ENCODE measurements at regions not wholly inside any gene's neighbourhood (a gene's known extent, or its start where the extent isn't known, plus 50 kb on each side); places are given as distances from the start of the nearest gene placed in this dataset.
"Not testable (repeated sequence)": the region's sequence is repeated elsewhere in the genome, so short reads cannot be mapped to it uniquely, and the experiment has no call there.

DNA sequence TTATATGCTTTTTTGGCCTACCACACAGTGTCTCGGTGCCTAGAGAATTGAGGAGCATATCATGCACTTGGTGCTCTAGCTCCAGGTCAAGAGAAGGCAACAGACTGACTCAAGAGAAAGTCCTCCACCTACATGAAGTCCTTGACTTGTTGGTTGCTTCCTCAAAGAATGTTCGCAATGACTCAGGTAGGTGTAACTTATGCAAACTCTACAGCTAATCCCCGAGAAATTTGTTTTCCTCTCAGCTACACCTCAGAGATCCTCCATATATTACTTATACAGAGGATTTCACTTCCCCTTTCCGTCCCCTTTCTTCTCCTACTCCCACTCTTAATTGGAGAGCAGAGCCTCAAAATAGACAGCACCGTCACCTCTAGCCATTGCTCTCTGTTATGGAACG, 1013.1 kb downstream of the KCNMA1 start:
- DNase-seq (ENCODE audit: low read depth) = no peak
- no peak overlapping the region for H3K4me3 ChIP-seq (ENCODE audit: low read depth, low read length)
- TF ChIP-seq, protein P1, sequence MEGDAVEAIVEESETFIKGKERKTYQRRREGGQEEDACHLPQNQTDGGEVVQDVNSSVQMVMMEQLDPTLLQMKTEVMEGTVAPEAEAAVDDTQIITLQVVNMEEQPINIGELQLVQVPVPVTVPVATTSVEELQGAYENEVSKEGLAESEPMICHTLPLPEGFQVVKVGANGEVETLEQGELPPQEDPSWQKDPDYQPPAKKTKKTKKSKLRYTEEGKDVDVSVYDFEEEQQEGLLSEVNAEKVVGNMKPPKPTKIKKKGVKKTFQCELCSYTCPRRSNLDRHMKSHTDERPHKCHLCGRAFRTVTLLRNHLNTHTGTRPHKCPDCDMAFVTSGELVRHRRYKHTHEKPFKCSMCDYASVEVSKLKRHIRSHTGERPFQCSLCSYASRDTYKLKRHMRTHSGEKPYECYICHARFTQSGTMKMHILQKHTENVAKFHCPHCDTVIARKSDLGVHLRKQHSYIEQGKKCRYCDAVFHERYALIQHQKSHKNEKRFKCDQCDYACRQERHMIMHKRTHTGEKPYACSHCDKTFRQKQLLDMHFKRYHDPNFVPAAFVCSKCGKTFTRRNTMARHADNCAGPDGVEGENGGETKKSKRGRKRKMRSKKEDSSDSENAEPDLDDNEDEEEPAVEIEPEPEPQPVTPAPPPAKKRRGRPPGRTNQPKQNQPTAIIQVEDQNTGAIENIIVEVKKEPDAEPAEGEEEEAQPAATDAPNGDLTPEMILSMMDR (conservative IDR thresholded peaks at IDR 0.05; ENCODE audit: low read depth, low read length) = no peak

DNA sequence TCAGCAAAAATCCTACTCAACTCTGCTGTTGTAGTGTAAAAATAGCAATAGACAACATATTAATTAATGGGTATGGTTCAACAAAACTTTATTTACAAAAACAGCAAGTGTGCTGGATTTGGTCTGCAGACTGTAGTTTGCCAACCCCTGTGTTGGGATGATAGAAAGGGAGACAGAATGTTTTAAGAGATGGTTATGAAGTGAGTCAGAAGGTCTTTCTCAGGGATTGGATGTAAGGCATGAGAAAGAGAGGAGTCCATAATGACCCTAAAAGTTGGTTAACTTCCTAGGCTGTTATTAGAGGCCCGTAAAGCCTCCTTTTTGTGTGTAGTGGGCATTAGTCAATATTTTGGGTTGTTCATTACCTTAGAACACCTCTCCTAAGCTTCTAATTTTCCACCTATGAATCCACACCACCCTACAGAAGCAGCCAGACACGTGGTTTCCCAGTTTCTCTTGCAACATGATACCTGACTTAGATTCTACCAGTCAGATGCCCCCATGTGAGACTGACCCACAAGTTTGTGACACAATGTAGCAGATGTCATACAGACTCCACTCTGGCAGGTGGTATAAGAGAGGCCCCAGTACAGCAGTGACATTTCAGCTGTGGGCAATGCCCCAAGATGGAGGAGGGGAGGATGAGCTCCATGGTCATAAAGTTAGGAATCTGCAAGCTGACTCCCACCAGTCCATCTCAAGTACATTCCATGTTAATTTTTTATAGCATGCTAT, 1015.6 kb downstream of the KCNMA1 start:
- DNase-seq (ENCODE audit: low read depth) = no peak
- H3K4me3 ChIP-seq (ENCODE audit: low read depth, low read length) = no peak overlapping the region
- TF ChIP-seq, protein P1 (conservative IDR thresholded peaks at IDR 0.05; ENCODE audit: low read depth, low read length) = no peak

GRCh38 chr10:76618641-76619040, 1019.0 kb downstream of the KCNMA1 start:
- TF ChIP-seq, protein P1 (conservative IDR thresholded peaks at IDR 0.05; ENCODE audit: low read depth, low read length) = no peak
- no peak for DNase-seq (ENCODE audit: low read depth)
- no peak overlapping the region for H3K4me3 ChIP-seq (ENCODE audit: low read depth, low read length)

DNA sequence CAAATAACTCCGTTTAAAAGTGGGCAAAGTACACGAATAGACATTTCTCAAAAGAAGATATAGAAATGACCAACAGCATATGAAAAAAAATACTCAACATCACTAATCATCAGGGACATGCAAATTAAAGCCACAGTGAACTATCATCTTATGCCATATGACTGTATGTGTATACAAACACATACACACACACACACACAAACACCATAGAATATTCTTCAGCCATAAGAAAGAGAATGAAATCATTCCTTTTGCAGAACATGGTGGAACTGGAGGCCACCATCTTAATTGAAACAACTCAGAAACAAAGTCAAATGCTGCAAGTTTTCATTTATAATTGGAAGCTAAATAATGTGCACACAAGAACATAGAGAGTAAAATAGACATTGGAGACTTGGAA, 1019.4 kb downstream of the KCNMA1 start:
- TF ChIP-seq, protein P1 (conservative IDR thresholded peaks at IDR 0.05; ENCODE audit: low read depth, low read length) = no peak
- no peak for DNase-seq (ENCODE audit: low read depth)
- H3K4me3 ChIP-seq (ENCODE audit: low read depth, low read length) = no peak overlapping the region

DNA sequence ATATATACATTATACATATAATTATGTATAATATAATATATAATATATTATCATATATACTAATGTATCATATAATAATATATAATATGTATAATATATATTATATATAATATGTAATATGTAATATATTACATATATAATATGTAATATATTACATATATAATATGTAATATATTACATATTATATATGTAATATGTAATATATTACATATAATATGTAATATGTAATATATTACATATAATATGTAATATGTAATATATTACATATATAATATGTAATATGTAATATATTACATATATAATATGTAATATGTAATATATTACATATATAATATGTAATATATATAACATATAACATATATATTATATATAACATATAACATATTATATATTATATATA, 1020.9 kb downstream of the KCNMA1 start:
- DNase-seq (ENCODE audit: low read depth) = not testable (repeated sequence)

DNA sequence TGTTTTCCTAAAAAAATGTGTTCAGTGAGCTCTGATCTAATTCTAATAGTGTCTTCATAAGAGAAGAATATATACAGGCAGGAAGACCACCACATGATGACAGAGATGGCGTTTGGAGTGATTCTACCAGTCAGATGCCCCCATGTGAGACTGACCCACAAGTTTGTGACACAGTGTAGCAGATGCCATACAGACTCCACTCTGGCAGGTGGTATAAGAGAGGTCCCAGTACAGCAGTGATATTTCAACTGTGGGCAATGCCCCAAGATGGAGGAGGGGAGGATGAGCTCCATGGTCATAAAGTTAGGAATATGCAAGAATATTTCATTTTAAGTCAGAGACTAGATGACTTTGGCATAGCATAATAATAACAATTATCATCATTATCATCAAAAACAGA, 1022.6 kb downstream of the KCNMA1 start:
- no peak overlapping the region for H3K4me3 ChIP-seq (ENCODE audit: low read depth, low read length)
- TF ChIP-seq, protein P1 (conservative IDR thresholded peaks at IDR 0.05; ENCODE audit: low read depth, low read length) = no peak
- DNase-seq (ENCODE audit: low read depth) = no peak

More for the DNA sequence above, 1020.9 kb downstream of the KCNMA1 start:
- not testable (repeated sequence) for H3K4me3 ChIP-seq (ENCODE audit: low read depth, low read length)
